Peyer's patch (tissue), 4 donors: ENCODE measurements at regions not wholly inside any gene's neighbourhood (a gene's known extent, or its start where the extent isn't known, plus 50 kb on each side); places are given as distances from the start of the nearest gene placed in this dataset.

Experiments
- DNase-seq, 3 donors: peaks; one replicate each; pipeline ENCODE4 v3.0.0-alpha.2; 2017 to 2019
- H3K27ac ChIP-seq, 4 donors: fragments of 200-600 bp; sonication (generic); one replicate each; pipeline ENCODE4 v1.5.1; 2016 to 2019
- H3K27me3 ChIP-seq, 2 donors: fragments of 200-600 bp; sonication (generic); one replicate each; pipeline ENCODE4 v1.5.1; 2019
- H3K36me3 ChIP-seq, 3 donors: fragments of 200-600 bp; sonication (generic); one replicate each; pipeline ENCODE4 v1.5.1; 2016 to 2019
- H3K4me1 ChIP-seq, 4 donors: fragments of 200-600 bp; sonication (generic); one replicate each; pipeline ENCODE4 v1.5.1; 2016 to 2019
- H3K4me3 ChIP-seq, 4 donors: fragments of 200-600 bp; sonication (generic); 1 replicate in 3 of 4; 2 replicates in 1 of 4; pipeline ENCODE4 v1.5.1; 2016 to 2019; ENCODE audit warnings: mild to moderate bottlenecking in 1 of 4
- H3K9me3 ChIP-seq, 4 donors: fragments of 200-600 bp; sonication (generic); one replicate each; pipeline ENCODE4 v1.5.1; 2016 to 2019; ENCODE audit warnings: mild to moderate bottlenecking in 1 of 4
- POLR2A ChIP-seq, 2 donors: fragments of 450-650 bp; IDR thresholded peaks; one replicate each; pipeline ENCODE4 v1.5.1; 2017; ENCODE audit warnings: antibody characterized with exemption in 2 of 2, mild to moderate bottlenecking in 2 of 2, moderate library complexity in 2 of 2
- TF ChIP-seq, protein P1 (sequence below), 6 experiments: fragments of 450-650 bp in 4 of 6; fragments of 200-600 bp in 2 of 6; sonication (generic) in 1 of 6; IDR thresholded peaks; one replicate each; pipeline ENCODE4 v1.5.1; 2017 to 2019; ENCODE audit warnings: antibody characterized with exemption in 6 of 6, mild to moderate bottlenecking in 3 of 6, moderate library complexity in 1 of 6

DNA sequence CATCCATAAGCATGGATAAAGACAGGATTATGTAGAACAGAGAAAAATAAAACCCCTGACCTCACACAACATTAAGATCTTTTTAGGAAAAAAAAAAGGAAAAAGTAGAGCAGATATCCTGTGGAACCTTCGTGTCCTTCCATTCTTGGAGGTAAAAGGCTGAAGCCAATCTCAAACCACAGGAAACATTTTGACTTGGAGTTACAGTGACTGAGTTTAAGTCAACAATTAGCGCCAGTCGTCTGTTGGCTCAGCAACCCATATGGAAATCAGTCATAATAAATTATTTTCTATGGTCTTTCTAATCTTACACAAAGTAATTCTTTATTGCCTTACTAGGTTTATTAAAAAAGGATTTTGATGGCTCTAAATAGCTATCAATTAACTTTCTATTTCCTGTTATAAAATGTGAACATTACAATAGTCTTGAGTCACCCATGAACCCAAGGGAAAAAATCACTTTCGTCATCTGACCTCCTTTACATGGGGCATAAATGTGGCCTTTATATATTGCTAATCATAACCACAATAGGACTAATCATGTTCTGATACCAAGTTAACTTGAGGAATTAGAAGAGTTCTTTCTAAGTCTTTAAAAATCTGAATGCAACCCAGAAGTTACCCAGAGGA lies 592.9 kb downstream of the TFAP2B start:
- no peaks in the 10 kb centered on the region for H3K4me1 ChIP-seq
- no peak for DNase-seq
- no peak overlapping the region for H3K4me3 ChIP-seq
- no peaks in the 10 kb centered on the region for H3K27me3 ChIP-seq
- no peak overlapping the region for H3K27ac ChIP-seq
- no peaks in the 10 kb centered on the region for H3K9me3 ChIP-seq
- TF ChIP-seq, protein P1, sequence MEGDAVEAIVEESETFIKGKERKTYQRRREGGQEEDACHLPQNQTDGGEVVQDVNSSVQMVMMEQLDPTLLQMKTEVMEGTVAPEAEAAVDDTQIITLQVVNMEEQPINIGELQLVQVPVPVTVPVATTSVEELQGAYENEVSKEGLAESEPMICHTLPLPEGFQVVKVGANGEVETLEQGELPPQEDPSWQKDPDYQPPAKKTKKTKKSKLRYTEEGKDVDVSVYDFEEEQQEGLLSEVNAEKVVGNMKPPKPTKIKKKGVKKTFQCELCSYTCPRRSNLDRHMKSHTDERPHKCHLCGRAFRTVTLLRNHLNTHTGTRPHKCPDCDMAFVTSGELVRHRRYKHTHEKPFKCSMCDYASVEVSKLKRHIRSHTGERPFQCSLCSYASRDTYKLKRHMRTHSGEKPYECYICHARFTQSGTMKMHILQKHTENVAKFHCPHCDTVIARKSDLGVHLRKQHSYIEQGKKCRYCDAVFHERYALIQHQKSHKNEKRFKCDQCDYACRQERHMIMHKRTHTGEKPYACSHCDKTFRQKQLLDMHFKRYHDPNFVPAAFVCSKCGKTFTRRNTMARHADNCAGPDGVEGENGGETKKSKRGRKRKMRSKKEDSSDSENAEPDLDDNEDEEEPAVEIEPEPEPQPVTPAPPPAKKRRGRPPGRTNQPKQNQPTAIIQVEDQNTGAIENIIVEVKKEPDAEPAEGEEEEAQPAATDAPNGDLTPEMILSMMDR (IDR thresholded peaks at IDR 0.05) = no peak
- no peak for TF ChIP-seq POLR2A (IDR thresholded peaks at IDR 0.05)
- no peaks in the 10 kb centered on the region for H3K36me3 ChIP-seq

- TF ChIP-seq POLR2A (IDR thresholded peaks at IDR 0.05) = no peak
- TF ChIP-seq, protein P1 (IDR thresholded peaks at IDR 0.05) = no peak
- no peaks in the 10 kb centered on the region for H3K9me3 ChIP-seq
Observed at GRCh38 chr6:51414361-51414760, 595.7 kb downstream of the TFAP2B start.

DNA sequence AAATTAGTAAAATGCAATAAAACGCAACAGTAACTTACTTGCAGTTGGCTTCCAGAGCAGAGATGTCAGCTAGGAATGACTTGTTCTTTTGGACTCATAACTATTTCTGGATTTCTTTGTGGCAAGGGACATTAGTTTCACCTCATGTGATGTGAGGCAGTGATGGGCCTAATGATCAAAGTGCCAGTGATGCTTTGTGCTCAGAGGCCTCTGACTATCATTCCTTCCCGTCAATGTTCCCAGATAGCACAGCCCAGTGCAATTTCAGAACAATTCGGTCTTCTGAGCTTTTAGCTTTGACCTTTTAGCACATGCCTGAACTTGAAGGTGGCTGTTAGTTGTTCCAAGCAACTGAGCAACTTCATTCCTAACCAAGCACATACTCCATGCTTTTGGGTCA lies 596.8 kb downstream of the TFAP2B start:
- DNase-seq = no peak
- TF ChIP-seq, protein P1 (IDR thresholded peaks at IDR 0.05) = no peak
- no peak for TF ChIP-seq POLR2A (IDR thresholded peaks at IDR 0.05)
- H3K9me3 ChIP-seq = no peaks in the 10 kb centered on the region

More at GRCh38 chr6:51414361-51414760, 595.7 kb downstream of the TFAP2B start:
- no peaks in the 10 kb centered on the region for H3K36me3 ChIP-seq
- no peak overlapping the region for H3K4me3 ChIP-seq
- H3K4me1 ChIP-seq = no peaks in the 10 kb centered on the region
- DNase-seq = no peak
- no peaks in the 10 kb centered on the region for H3K27me3 ChIP-seq
- H3K27ac ChIP-seq = no peak overlapping the region

DNA sequence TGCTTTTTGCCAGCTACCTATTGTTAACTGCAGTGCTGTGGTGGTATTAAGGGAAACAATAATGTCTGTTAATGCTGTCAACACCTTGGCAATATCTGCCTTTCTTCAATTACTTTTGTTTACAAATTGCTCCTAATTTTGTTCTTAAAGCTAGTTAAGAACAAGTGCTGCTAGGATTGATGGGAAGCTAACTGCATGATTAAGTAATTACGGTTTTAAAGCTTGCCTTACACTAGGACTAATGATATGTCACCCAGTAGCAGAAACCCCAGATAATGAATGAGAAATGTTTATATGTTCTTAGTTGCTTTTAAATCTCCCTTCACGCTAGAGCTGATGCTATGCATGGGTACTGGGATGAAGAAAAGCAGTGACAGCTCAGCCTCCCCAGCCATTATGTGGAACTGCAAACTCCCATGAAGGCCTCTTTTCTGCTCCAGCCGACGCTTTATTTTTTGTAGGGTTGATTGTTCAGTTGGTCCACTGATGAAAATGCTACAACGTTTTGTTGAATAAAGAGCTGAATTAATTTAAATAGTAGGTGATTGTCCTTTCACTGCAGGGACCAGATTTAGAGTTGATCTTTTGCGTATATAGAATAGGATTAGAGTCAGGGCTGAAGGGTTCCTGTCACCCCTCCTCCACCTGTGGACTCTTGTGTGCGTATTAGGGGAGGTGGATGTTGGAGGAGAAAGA lies 610.5 kb downstream of the TFAP2B start:
- no peak for DNase-seq

More for the DNA sequence above, 596.8 kb downstream of the TFAP2B start:
- H3K4me3 ChIP-seq = no peak overlapping the region
- H3K27ac ChIP-seq = no peak overlapping the region
- no peaks in the 10 kb centered on the region for H3K27me3 ChIP-seq
- no peaks in the 10 kb centered on the region for H3K36me3 ChIP-seq
- no peaks in the 10 kb centered on the region for H3K4me1 ChIP-seq

DNA sequence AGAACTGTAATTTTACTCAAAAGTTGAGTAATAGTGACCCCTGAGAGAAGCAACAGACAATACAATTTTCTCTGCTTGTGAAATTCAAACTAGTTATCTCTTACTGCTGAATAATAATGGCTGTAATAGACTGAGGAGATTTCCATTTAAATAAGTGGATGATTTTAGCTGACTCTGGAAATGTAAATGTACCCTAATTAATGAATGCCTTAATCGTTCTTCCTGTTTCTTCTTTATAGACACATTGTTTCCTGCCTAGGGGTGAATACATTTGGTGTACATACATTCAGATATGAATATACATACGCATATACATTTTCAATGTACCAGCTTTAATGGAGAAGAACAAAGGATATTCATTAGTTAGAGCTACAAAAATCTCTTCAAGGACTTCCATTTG lies 611.9 kb downstream of the TFAP2B start:
- no peaks in the 10 kb centered on the region for H3K36me3 ChIP-seq
- no peaks in the 10 kb centered on the region for H3K4me1 ChIP-seq
- no peak overlapping the region for H3K27ac ChIP-seq
- no peak overlapping the region for H3K4me3 ChIP-seq
- no peak for DNase-seq
- TF ChIP-seq, protein P1 (IDR thresholded peaks at IDR 0.05) = no peak
- TF ChIP-seq POLR2A (IDR thresholded peaks at IDR 0.05) = no peak
- H3K9me3 ChIP-seq = no peaks in the 10 kb centered on the region
- H3K27me3 ChIP-seq = no peaks in the 10 kb centered on the region

More for the DNA sequence above, 610.5 kb downstream of the TFAP2B start:
- Histone ChIP-seq H3K36me3 (no peaks in the 10 kb centered on the region), H3K4me3 (no peak overlapping the region), H3K4me1 (no peaks in the 10 kb centered on the region), H3K9me3 (no peaks in the 10 kb centered on the region), H3K27me3 (no peaks in the 10 kb centered on the region), H3K27ac (no peak overlapping the region)
- TF ChIP-seq POLR2A (IDR thresholded peaks at IDR 0.05) = no peak
- TF ChIP-seq, protein P1 (IDR thresholded peaks at IDR 0.05) = no peak
